ENCODE measurements at regions not wholly inside any gene's neighbourhood (a gene's known extent, or its start where the extent isn't known, plus 50 kb on each side); places are given as distances from the start of the nearest gene placed in this dataset.
"Not testable (repeated sequence)": the region's sequence is repeated elsewhere in the genome, so short reads cannot be mapped to it uniquely, and the experiment has no call there.

DNA sequence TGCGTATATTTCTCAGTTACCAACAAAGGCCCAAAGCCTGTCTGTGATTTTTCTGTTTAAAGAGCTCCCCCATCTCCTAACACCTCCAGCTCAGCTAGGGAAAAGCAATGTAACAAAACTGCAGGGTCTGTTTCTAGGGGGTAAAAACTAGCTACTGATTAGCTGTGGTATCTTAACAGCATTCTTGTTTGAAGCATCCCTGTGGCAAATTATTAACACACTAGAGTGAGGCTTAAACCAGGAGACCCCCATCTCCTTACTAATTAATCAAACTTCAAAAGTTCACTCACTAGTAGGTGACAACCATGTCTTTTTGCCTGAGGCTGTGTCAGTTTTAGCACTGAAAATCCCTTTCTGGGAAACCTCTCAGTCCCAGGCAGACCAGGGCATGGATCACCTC is 186.2 kb upstream of the PARD3B start:
- no peak for DNase-seq (ENCODE audit: low read depth)

- no peak for DNase-seq (ENCODE audit: low read depth)
These were observed 184.9 kb upstream of the PARD3B start for GRCh38 chr2:204360218-204361007.

DNA sequence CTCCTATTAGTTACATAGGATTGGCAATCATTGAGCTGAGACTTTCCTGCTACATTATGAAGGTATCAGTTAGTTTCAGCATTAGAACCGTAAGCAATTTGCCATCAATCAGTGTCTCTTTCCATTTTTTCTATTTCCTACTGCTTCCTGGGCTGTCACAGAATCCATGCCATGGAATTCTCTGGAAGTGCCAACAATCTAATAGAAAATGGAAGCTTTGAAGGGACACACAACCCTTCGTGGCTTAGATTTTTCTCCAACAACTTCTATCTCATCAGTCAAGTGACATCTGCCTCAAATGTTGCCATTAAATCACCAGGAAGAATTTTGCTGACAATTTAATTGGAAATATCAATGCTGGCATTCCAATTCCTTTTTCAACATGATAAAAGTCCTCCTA is 183.5 kb upstream of the PARD3B start:
- no peak for DNase-seq (ENCODE audit: low read depth)

- no peak for DNase-seq (ENCODE audit: low read depth)
These were observed 182.7 kb upstream of the PARD3B start for GRCh38 chr2:204362581-204362980.

- DNase-seq (ENCODE audit: low read depth): no peak
These were observed 181.8 kb upstream of the PARD3B start for GRCh38 chr2:204363513-204363912.

GRCh38 chr2:204364860-204365535 is 180.3 kb upstream of the PARD3B start:
- DNase-seq (ENCODE audit: low read depth): no peak

GRCh38 chr2:204365811-204366210 is 179.5 kb upstream of the PARD3B start:
- no peak for DNase-seq (ENCODE audit: low read depth)

- no peak for DNase-seq (ENCODE audit: low read depth)
These were observed 177.8 kb upstream of the PARD3B start for GRCh38 chr2:204367466-204367865.

GRCh38 chr2:204370172-204370718 is 175.0 kb upstream of the PARD3B start:
- no peak for DNase-seq (ENCODE audit: low read depth)

GRCh38 chr2:204373942-204374341 is 171.3 kb upstream of the PARD3B start:
- no peak for DNase-seq (ENCODE audit: low read depth)

- DNase-seq (ENCODE audit: low read depth): no peak
These were observed 165.0 kb upstream of the PARD3B start for GRCh38 chr2:204380141-204380881.

DNA sequence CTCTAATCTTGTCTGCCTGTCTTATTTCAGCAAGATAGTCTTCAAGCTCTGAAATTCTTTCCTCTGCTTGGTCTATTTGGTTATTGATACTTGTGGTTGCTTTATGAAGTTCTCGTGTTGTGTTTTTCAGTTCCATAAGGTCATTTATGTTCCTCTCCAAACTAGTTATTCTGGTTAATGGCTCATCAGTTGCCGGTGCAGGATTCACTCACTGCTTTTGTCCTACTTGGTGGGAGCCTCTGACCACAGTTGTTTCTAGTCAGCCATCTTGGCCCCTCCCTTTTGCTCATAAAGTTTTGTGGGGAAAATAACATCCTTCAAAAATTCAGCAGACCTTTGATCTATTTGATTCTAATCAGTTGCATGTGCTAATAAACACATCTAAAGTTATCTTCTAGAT is 158.6 kb upstream of the PARD3B start:
- no peak for DNase-seq (ENCODE audit: low read depth)

GRCh38 chr2:204389120-204389519 is 156.2 kb upstream of the PARD3B start:
- DNase-seq (ENCODE audit: low read depth): no peak

DNA sequence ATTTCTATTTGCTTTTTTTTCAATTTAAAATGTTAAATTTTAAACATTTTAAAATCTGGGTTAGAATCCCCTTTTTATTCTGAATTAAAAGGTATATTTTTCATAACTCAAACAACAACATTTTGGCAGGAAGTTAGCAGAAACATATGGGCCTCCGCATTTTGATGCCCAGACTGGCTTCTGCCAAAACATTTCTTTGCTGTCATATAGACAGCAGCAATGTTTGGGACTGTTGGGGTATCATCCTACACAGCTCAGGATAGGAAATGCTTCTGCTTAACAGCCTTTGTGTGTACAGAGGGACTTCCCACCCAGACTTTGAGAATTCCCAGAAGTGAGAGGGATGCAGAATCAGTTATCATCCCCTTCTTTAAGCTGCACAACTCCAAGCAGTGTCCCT is 155.4 kb upstream of the PARD3B start:
- no peak for DNase-seq (ENCODE audit: low read depth)

DNA sequence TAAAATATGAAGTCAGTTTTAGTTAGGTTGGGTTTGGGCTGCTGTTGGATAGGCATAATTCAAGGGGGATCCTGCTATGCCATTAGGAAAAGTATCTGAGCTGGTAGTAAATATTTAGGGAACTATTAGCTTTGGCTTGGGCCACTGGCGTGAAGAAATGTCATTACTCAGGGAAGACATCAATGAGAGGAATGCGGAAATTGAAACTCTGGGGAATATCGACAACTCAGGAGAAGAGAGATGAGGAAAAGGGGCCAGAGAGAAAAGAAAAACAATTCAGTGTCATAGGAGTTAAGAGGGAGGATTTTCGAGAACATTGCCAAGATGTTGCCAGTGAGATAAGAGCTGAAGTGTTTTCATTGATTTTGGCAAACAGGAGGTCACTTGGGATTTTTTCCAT is 149.7 kb upstream of the PARD3B start:
- no peak for DNase-seq (ENCODE audit: low read depth)

GRCh38 chr2:204401114-204401513 is 144.2 kb upstream of the PARD3B start:
- no peak for DNase-seq (ENCODE audit: low read depth)

DNA sequence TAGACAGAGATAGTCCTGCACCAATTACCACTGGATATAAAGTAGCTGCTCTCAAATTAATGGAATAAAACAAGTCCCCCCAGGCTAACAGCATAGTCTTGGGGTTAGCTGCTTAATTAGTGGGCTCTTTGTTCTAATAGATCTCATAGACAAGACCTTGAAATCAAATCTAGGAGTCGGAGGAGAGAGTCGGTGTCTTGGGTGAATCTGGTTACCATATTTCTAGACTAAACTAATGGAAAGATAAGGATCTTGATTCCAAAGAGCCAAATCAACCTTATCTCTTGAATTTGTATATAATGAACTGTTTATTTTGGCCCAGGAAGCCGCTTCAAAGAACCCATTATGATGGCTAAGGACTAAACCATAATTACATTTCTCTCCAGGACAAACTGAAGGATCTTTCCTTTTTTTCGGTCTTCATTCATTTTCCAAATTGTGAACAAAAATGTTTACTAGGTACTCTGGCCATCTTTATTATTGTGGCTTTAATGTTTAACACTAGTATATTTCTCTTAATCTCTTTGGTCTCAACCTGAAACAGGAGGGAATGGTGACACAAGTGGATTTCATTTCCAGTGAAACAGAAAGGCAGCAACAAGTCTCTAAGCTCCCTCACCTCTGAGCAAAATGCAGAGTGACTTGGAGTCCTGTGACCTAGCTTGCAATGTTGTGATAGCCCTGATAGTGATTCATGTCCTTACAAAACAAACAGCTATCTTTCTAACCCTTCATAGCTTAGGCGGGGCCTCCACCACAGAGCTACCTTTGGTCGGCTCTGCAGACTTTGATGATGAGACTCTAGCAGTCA is 137.9 kb upstream of the PARD3B start:
- DNase-seq (ENCODE audit: low read depth): no peak

GRCh38 chr2:204412782-204413181 is 132.5 kb upstream of the PARD3B start:
- not testable (repeated sequence) for DNase-seq (ENCODE audit: low read depth)

GRCh38 chr2:204415406-204416181 is 129.7 kb upstream of the PARD3B start:
- no peak for DNase-seq (ENCODE audit: low read depth)

GRCh38 chr2:204416236-204416635 is 129.0 kb upstream of the PARD3B start:
- no peak for DNase-seq (ENCODE audit: low read depth)

GRCh38 chr2:204425821-204426220 is 119.5 kb upstream of the PARD3B start:
- no peak for DNase-seq (ENCODE audit: low read depth)

All from stromal cell of bone marrow (primary cell).